IMR-90 (cell line): ENCODE measurements at regions not wholly inside any gene's neighbourhood (a gene's known extent, or its start where the extent isn't known, plus 50 kb on each side); places are given as distances from the start of the nearest gene placed in this dataset.

ENCODE experiments used
- BHLHE40 ChIP-seq: fragments of 150-350 bp; IDR thresholded peaks from 2 replicates; pipeline ENCODE4 v1.6.1; 2016; ENCODE audit warnings: mild to moderate bottlenecking, low read depth, low read length
- CEBPB ChIP-seq: IDR thresholded peaks from 2 replicates; pipeline ENCODE4 v1.6.1; 2012; ENCODE audit warnings: low read depth, low read length, improper control_type of control experiment
- MAZ ChIP-seq: IDR thresholded peaks from 2 replicates; pipeline ENCODE4 v1.6.1; 2012; ENCODE audit warnings: low read depth, mild to moderate bottlenecking, low read length, improper control_type of control experiment, moderate library complexity, borderline replicate concordance
- MXI1 ChIP-seq: IDR thresholded peaks from 2 replicates; pipeline ENCODE4 v1.6.1; 2012; ENCODE audit warnings: low read depth, mild to moderate bottlenecking, low read length, moderate library complexity, borderline replicate concordance
- POLR2A ChIP-seq: IDR thresholded peaks from 2 replicates; pipeline ENCODE4 v1.6.1; 2012; ENCODE audit warnings: mild to moderate bottlenecking, low read depth, low read length
- TF ChIP-seq, protein P1 (sequence below): conservative IDR thresholded peaks from 2 replicates; pipeline ENCODE4 v1.5.1; 2012; ENCODE audit warnings: mild to moderate bottlenecking, low read depth, low read length, improper control_type of control experiment
- TF ChIP-seq, protein P2 (sequence below): fragments of 150-350 bp; IDR thresholded peaks from 2 replicates; pipeline ENCODE4 v1.6.1; 2016; ENCODE audit warnings: low read depth, mild to moderate bottlenecking, low read length, moderate library complexity, borderline replicate concordance
- TF ChIP-seq, protein P3 (sequence below): fragments of 150-350 bp; IDR thresholded peaks from 2 replicates; pipeline ENCODE4 v1.6.1; 2017; ENCODE audit warnings: mild to moderate bottlenecking, antibody characterized with exemption, low read length, low read depth

DNA sequence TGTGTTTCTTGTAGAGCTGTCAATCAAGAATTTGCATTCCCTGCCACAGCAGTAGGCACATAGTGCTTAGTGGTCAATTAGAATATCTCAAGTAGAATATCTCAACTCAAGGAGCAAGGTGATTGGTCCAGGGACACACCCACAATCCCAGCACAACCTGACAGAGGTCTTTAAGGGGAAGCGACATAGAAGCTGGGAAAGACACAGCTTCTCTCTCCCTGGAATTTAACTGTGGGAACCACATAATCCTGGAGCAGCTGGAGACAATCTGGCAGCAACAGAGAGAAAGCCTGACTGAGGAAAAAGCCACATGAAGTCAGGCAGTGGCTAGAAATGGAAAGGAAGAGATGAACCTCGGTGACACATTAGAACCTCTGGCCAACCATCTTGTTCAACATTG lies 85.7 kb upstream of the LMO3 start:
- TF ChIP-seq, protein P1, sequence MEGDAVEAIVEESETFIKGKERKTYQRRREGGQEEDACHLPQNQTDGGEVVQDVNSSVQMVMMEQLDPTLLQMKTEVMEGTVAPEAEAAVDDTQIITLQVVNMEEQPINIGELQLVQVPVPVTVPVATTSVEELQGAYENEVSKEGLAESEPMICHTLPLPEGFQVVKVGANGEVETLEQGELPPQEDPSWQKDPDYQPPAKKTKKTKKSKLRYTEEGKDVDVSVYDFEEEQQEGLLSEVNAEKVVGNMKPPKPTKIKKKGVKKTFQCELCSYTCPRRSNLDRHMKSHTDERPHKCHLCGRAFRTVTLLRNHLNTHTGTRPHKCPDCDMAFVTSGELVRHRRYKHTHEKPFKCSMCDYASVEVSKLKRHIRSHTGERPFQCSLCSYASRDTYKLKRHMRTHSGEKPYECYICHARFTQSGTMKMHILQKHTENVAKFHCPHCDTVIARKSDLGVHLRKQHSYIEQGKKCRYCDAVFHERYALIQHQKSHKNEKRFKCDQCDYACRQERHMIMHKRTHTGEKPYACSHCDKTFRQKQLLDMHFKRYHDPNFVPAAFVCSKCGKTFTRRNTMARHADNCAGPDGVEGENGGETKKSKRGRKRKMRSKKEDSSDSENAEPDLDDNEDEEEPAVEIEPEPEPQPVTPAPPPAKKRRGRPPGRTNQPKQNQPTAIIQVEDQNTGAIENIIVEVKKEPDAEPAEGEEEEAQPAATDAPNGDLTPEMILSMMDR, result no peak
- TF ChIP-seq MAZ (no peak), MXI1 (no peak), CEBPB (no peak), POLR2A (no peak), BHLHE40 (no peak)
- TF ChIP-seq, protein P2, sequence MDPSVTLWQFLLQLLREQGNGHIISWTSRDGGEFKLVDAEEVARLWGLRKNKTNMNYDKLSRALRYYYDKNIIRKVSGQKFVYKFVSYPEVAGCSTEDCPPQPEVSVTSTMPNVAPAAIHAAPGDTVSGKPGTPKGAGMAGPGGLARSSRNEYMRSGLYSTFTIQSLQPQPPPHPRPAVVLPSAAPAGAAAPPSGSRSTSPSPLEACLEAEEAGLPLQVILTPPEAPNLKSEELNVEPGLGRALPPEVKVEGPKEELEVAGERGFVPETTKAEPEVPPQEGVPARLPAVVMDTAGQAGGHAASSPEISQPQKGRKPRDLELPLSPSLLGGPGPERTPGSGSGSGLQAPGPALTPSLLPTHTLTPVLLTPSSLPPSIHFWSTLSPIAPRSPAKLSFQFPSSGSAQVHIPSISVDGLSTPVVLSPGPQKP, result no peak
- TF ChIP-seq, protein P3, sequence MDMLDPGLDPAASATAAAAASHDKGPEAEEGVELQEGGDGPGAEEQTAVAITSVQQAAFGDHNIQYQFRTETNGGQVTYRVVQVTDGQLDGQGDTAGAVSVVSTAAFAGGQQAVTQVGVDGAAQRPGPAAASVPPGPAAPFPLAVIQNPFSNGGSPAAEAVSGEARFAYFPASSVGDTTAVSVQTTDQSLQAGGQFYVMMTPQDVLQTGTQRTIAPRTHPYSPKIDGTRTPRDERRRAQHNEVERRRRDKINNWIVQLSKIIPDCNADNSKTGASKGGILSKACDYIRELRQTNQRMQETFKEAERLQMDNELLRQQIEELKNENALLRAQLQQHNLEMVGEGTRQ, result no peak
